Osteoblast (primary cell): ENCODE measurements at regions not wholly inside any gene's neighbourhood (a gene's known extent, or its start where the extent isn't known, plus 50 kb on each side); places are given as distances from the start of the nearest gene placed in this dataset.

ENCODE experiments used
- DNase-seq: peaks from one replicate; pipeline ENCODE4 v3.0.0; 2011; ENCODE audit warnings: low spot score, mixed read lengths; ENCODE audit not compliant: insufficient read length; ENCODE audit errors: missing footprints
- H2AFZ ChIP-seq: 2 replicates; pipeline ENCODE4 v1.6.0; 2011; ENCODE audit warnings: mild to moderate bottlenecking, low read length
- H3K27ac ChIP-seq: 2 replicates; pipeline ENCODE4 v1.5.1; 2011; ENCODE audit warnings: mild to moderate bottlenecking, low read depth, low read length, moderate library complexity
- H3K27me3 ChIP-seq: 2 replicates; pipeline ENCODE4 v1.6.0; 2012; ENCODE audit warnings: mild to moderate bottlenecking, control low read depth, inconsistent platforms, low read length, moderate library complexity; ENCODE audit not compliant: insufficient read depth
- H3K36me3 ChIP-seq: 2 replicates; pipeline ENCODE4 v1.5.1; 2011; ENCODE audit warnings: mild to moderate bottlenecking, low read length, control low read depth, moderate library complexity; ENCODE audit not compliant: insufficient read depth
- H3K4me1 ChIP-seq: 2 replicates; pipeline ENCODE4 v1.5.1; 2011; ENCODE audit warnings: mild to moderate bottlenecking, low read length, control low read depth, moderate library complexity; ENCODE audit not compliant: insufficient read depth
- H3K4me2 ChIP-seq: 2 replicates; pipeline ENCODE4 v1.6.0; 2011; ENCODE audit warnings: mild to moderate bottlenecking, low read length; ENCODE audit not compliant: insufficient read depth
- H3K4me3 ChIP-seq: fragments of 200-600 bp; sonication (generic); 3 replicates; pipeline ENCODE4 v1.5.1; 2012; ENCODE audit warnings: mild to moderate bottlenecking, low read length, inconsistent platforms; ENCODE audit not compliant: insufficient read depth
- H3K79me2 ChIP-seq: 2 replicates; pipeline ENCODE4 v1.6.0; 2012; ENCODE audit warnings: mild to moderate bottlenecking, low read length, control low read depth, inconsistent platforms; ENCODE audit not compliant: insufficient read depth
- H3K9me3 ChIP-seq: 2 replicates; pipeline ENCODE4 v1.5.1; 2011; ENCODE audit warnings: low read depth, low read length, control low read depth
- H4K20me1 ChIP-seq: 2 replicates; pipeline ENCODE4 v1.6.0; 2012; ENCODE audit warnings: mild to moderate bottlenecking, low read length, control low read depth; ENCODE audit not compliant: insufficient read depth
- CTCF ChIP-seq: IDR thresholded peaks from 2 replicates; pipeline ENCODE4 v1.5.1; 2011; ENCODE audit warnings: mild to moderate bottlenecking, low read depth, low read length, moderate library complexity; ENCODE audit errors: extremely low read depth

- TF ChIP-seq CTCF: no peak
- no peaks in the 10 kb centered on the region for H4K20me1 ChIP-seq
- DNase-seq: no peak
- no peak overlapping the region for H3K4me2 ChIP-seq
- peaks cover 2% of the 10 kb centered on the region for H3K27me3 ChIP-seq
- H3K4me1 ChIP-seq: no peaks in the 10 kb centered on the region
- H3K27ac ChIP-seq: no peak overlapping the region
- H3K79me2 ChIP-seq: no peaks in the 10 kb centered on the region
- no peaks in the 10 kb centered on the region for H3K36me3 ChIP-seq
- no peaks in the 10 kb centered on the region for H3K9me3 ChIP-seq
- H2AFZ ChIP-seq: no peak overlapping the region
- H3K4me3 ChIP-seq: no peak overlapping the region
Measured at GRCh38 chr6:33926451-33926850, 122.6 kb upstream of the MLN start.

DNA sequence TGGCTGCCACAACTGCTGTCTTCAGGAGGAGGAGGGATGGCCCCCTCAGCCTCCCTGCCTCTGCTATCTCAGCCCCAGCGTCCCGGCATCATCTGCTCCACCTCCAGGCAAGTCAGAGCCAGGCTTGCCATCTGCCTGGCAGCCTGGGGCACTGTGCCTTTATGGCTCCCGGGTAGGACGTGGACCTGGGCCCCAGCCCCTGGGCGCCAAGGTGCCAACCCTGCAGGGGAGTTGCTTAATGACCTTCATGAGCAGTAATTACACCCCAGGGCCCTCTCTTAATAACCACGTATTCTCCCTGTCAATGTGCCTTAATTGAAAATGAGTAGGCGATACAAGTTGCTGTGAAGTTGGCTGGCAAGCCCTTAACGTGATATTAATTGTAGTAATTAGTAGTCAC lies 122.1 kb upstream of the MLN start:
- Histone ChIP-seq H3K36me3 (no peaks in the 10 kb centered on the region), H2AFZ (no peak overlapping the region), H3K4me3 (no peak overlapping the region), H3K4me2 (no peak overlapping the region), H3K27ac (no peak overlapping the region), H3K27me3 (peaks cover 2% of the 10 kb centered on the region), H3K9me3 (no peaks in the 10 kb centered on the region), H3K79me2 (no peaks in the 10 kb centered on the region), H3K4me1 (no peaks in the 10 kb centered on the region), H4K20me1 (no peaks in the 10 kb centered on the region)
- no peak for TF ChIP-seq CTCF
- no peak for DNase-seq

GRCh38 chr6:33925210-33925609 lies 121.4 kb upstream of the MLN start:
- H3K79me2 ChIP-seq: no peaks in the 10 kb centered on the region
- no peaks in the 10 kb centered on the region for H4K20me1 ChIP-seq
- no peak overlapping the region for H3K27ac ChIP-seq
- H3K4me3 ChIP-seq: no peak overlapping the region
- H3K9me3 ChIP-seq: no peaks in the 10 kb centered on the region
- no peaks in the 10 kb centered on the region for H3K36me3 ChIP-seq
- H3K4me2 ChIP-seq: no peak overlapping the region
- no peak for DNase-seq
- no peaks in the 10 kb centered on the region for H3K4me1 ChIP-seq
- no peak for TF ChIP-seq CTCF
- H3K27me3 ChIP-seq: peaks cover 2% of the 10 kb centered on the region
- no peak overlapping the region for H2AFZ ChIP-seq

- Histone ChIP-seq H3K27ac (no peak overlapping the region), H3K4me1 (no peaks in the 10 kb centered on the region), H3K27me3 (peaks cover 7% of the 10 kb centered on the region), H3K79me2 (no peaks in the 10 kb centered on the region), H4K20me1 (no peaks in the 10 kb centered on the region), H3K4me3 (no peak overlapping the region), H3K4me2 (no peak overlapping the region), H3K36me3 (no peaks in the 10 kb centered on the region), H3K9me3 (no peaks in the 10 kb centered on the region), H2AFZ (no peak overlapping the region)
- no peak for TF ChIP-seq CTCF
- DNase-seq: no peak
Measured at GRCh38 chr6:33924681-33925080, 120.9 kb upstream of the MLN start.
